ENCODE measurements at regions not wholly inside any gene's neighbourhood (a gene's known extent, or its start where the extent isn't known, plus 50 kb on each side); places are given as distances from the start of the nearest gene placed in this dataset.

- no peak for TF ChIP-seq RAD21 (IDR thresholded peaks at IDR 0.05; ENCODE audit: low read depth)
- TF ChIP-seq SRF (IDR thresholded peaks at IDR 0.05; ENCODE audit: low read depth), result no peak
- TF ChIP-seq ZNF274 (IDR thresholded peaks at IDR 0.05; ENCODE audit: low read depth, low read length), result no peak
Measured at GRCh38 chr11:134786636-134787035, 374.6 kb upstream of the B3GAT1 start.

All from HCT116 (cell line).